Endodermal cell (in vitro differentiated cells): ENCODE measurements at regions not wholly inside any gene's neighbourhood (a gene's known extent, or its start where the extent isn't known, plus 50 kb on each side); places are given as distances from the start of the nearest gene placed in this dataset.

Experiments used
- DNase-seq: peaks from one replicate; pipeline ENCODE4 v3.0.0-alpha.2; 2017
- H3K27ac ChIP-seq: 2 replicates; pipeline ENCODE4 v1.5.1; 2013; ENCODE audit warnings: mild to moderate bottlenecking, low read depth, low read length, moderate library complexity
- H3K27me3 ChIP-seq: 2 replicates; pipeline ENCODE4 v1.6.1; 2013; ENCODE audit warnings: mild to moderate bottlenecking, low read length, moderate library complexity; ENCODE audit not compliant: insufficient read depth, control insufficient read depth, poor library complexity, severe bottlenecking
- H3K36me3 ChIP-seq: 2 replicates; pipeline ENCODE4 v1.7.0; 2013; ENCODE audit warnings: mild to moderate bottlenecking, low read length, moderate library complexity; ENCODE audit not compliant: control insufficient read depth, insufficient read depth
- H3K4me1 ChIP-seq: one replicate; pipeline ENCODE4 v1.7.0; 2013; ENCODE audit warnings: low read length; ENCODE audit not compliant: control insufficient read depth, insufficient read depth
- H3K4me3 ChIP-seq: 2 replicates; pipeline ENCODE4 v1.5.1; 2013; ENCODE audit warnings: mild to moderate bottlenecking, low read length, moderate library complexity
- H3K9ac ChIP-seq: 2 replicates; pipeline ENCODE4 v1.6.1; 2013; ENCODE audit warnings: mild to moderate bottlenecking, low read length, moderate library complexity; ENCODE audit not compliant: poor library complexity, severe bottlenecking; ENCODE audit errors: extremely low read depth
- H3K9me3 ChIP-seq: 2 replicates; pipeline ENCODE4 v1.6.1; 2013; ENCODE audit warnings: mild to moderate bottlenecking, low read length, moderate library complexity; ENCODE audit not compliant: control insufficient read depth
- H3K27ac Mint-ChIP-seq: 2 replicates; pipeline ENCODE4 v1.8.0; 2020; ENCODE audit warnings: mixed read lengths
- H3K27me3 Mint-ChIP-seq: 2 replicates; pipeline ENCODE4 v1.8.0; 2021; ENCODE audit warnings: mild to moderate bottlenecking, mixed read lengths; ENCODE audit not compliant: insufficient read depth
- H3K36me3 Mint-ChIP-seq: 2 replicates; pipeline ENCODE4 v1.8.0; 2020; ENCODE audit warnings: low read depth, mixed read lengths
- H3K4me1 Mint-ChIP-seq: 2 replicates; pipeline ENCODE4 v1.8.0; 2020; ENCODE audit warnings: mixed read lengths
- H3K4me3 Mint-ChIP-seq: 2 replicates; pipeline ENCODE4 v1.8.0; 2020; ENCODE audit warnings: mild to moderate bottlenecking, moderate library complexity, mixed read lengths
- H3K9me3 Mint-ChIP-seq: 2 replicates; pipeline ENCODE4 v1.8.0; 2020; ENCODE audit warnings: mild to moderate bottlenecking, mixed read lengths
- CTCF ChIP-seq: fragments of 200-600 bp; sonication (generic); conservative IDR thresholded peaks from 2 replicates; pipeline ENCODE4 v1.5.0; 2021; ENCODE audit warnings: antibody characterized with exemption, mild to moderate bottlenecking
- WGBS, 2 experiments: methylation state at CpG; one replicate each; pipeline versions ENCODE4 v1.1.5 to v1.1.7; 2013; ENCODE audit warnings: missing lambda C conversion rate in 2 of 2, mixed read lengths in 1 of 2; ENCODE audit not compliant: insufficient coverage in 1 of 2, insufficient read length in 1 of 2; 5-methylcytosine and 5-hydroxymethylcytosine counted together

GRCh38 chr5:117562647-117563046 lies 988.0 kb upstream of the SEMA6A start:
- no peak overlapping the region for H3K4me3 Mint-ChIP-seq
- TF ChIP-seq CTCF: no peak
- WGBS, 2 experiments: 100% methylated on average over 1 of the region's 1 CpG; no CpG with 5 or more reads in 1 of the 2 experiments
- H3K27me3 Mint-ChIP-seq: no peaks in the 10 kb centered on the region
- Histone ChIP-seq H3K4me3 (no peak overlapping the region), H3K4me1 (no peaks in the 10 kb centered on the region), H3K9ac (no peak overlapping the region), H3K27ac (no peak overlapping the region), H3K27me3 (no peaks in the 10 kb centered on the region), H3K36me3 (no peaks in the 10 kb centered on the region), H3K9me3 (no peaks in the 10 kb centered on the region)
- no peak overlapping the region for H3K27ac Mint-ChIP-seq
- H3K36me3 Mint-ChIP-seq: no peaks in the 10 kb centered on the region
- no peak for DNase-seq
- no peaks in the 10 kb centered on the region for H3K4me1 Mint-ChIP-seq
- H3K9me3 Mint-ChIP-seq: no peaks in the 10 kb centered on the region

GRCh38 chr5:117561531-117561930 lies 986.9 kb upstream of the SEMA6A start:
- Mint-ChIP-seq H3K27me3 (no peaks in the 10 kb centered on the region), H3K27ac (no peak overlapping the region), H3K9me3 (no peaks in the 10 kb centered on the region), H3K4me1 (no peaks in the 10 kb centered on the region), H3K4me3 (no peak overlapping the region), H3K36me3 (no peaks in the 10 kb centered on the region)
- no peaks in the 10 kb centered on the region for H3K27me3 ChIP-seq
- H3K9ac ChIP-seq: no peak overlapping the region
- H3K27ac ChIP-seq: no peak overlapping the region
- TF ChIP-seq CTCF: no peak
- H3K4me3 ChIP-seq: no peak overlapping the region
- no peaks in the 10 kb centered on the region for H3K9me3 ChIP-seq
- no peaks in the 10 kb centered on the region for H3K36me3 ChIP-seq
- no peaks in the 10 kb centered on the region for H3K4me1 ChIP-seq
- 100% methylated on average over 1 of the region's 2 CpGs; no CpG with 5 or more reads in 1 of the 2 experiments for WGBS, 2 experiments
- no peak for DNase-seq

GRCh38 chr5:117559005-117559844 lies 984.6 kb upstream of the SEMA6A start:
- Mint-ChIP-seq H3K4me1 (no peaks in the 10 kb centered on the region), H3K27me3 (no peaks in the 10 kb centered on the region), H3K9me3 (no peaks in the 10 kb centered on the region), H3K27ac (no peak overlapping the region), H3K4me3 (no peak overlapping the region), H3K36me3 (no peaks in the 10 kb centered on the region)
- H3K27ac ChIP-seq: no peak overlapping the region
- no peaks in the 10 kb centered on the region for H3K36me3 ChIP-seq
- 86 to 96% methylated on average over 3 of the region's 3 CpGs for WGBS, 2 experiments
- H3K9me3 ChIP-seq: no peaks in the 10 kb centered on the region
- H3K27me3 ChIP-seq: no peaks in the 10 kb centered on the region
- H3K9ac ChIP-seq: no peak overlapping the region
- no peak for DNase-seq
- TF ChIP-seq CTCF: no peak
- H3K4me1 ChIP-seq: no peaks in the 10 kb centered on the region
- H3K4me3 ChIP-seq: no peak overlapping the region
